ENCODE measurements at regions not wholly inside any gene's neighbourhood (a gene's known extent, or its start where the extent isn't known, plus 50 kb on each side); places are given as distances from the start of the nearest gene placed in this dataset.
"Not testable (repeated sequence)": the region's sequence is repeated elsewhere in the genome, so short reads cannot be mapped to it uniquely, and the experiment has no call there.

- 0% methylated on average over 1 of the region's 1 CpG for WGBS (ENCODE audit: low lambda C conversion rate)
- Histone ChIP-seq H2AFZ (ENCODE audit: low read depth) (no peak overlapping the region), H3F3A (replicated peaks; ENCODE audit: insufficient read depth) (no peaks in the 10 kb centered on the region), H3K79me2 (ENCODE audit: insufficient read depth) (no peaks in the 10 kb centered on the region), H3K27ac (ENCODE audit: low read depth in 2 of 2, low read length in 1 of 2) (no peak overlapping the region), H3K36me3 (replicated peaks in 1 of 2; ENCODE audit: control insufficient read depth in 1 of 2, insufficient read depth in 2 of 2, low read length in 1 of 2) (no peaks in the 10 kb centered on the region), H4K20me1 (ENCODE audit: insufficient read depth) (no peaks in the 10 kb centered on the region), H3K4me2 (no peak overlapping the region), H3K9me3 (no peaks in the 10 kb centered on the region), H3K9ac (no peak overlapping the region), H3K27me3 (ENCODE audit: insufficient read depth) (no peaks in the 10 kb centered on the region), H3K4me3 (ENCODE audit: low read depth in 2 of 2, low read length in 1 of 2) (no peak overlapping the region), H3K4me1 (ENCODE audit: control insufficient read depth in 1 of 2, insufficient read depth in 2 of 2, low read depth in 1 of 2, low read length in 1 of 2) (no peaks in the 10 kb centered on the region), H3K9me2 (no peaks in the 10 kb centered on the region)
- TF ChIP-seq, protein P1, sequence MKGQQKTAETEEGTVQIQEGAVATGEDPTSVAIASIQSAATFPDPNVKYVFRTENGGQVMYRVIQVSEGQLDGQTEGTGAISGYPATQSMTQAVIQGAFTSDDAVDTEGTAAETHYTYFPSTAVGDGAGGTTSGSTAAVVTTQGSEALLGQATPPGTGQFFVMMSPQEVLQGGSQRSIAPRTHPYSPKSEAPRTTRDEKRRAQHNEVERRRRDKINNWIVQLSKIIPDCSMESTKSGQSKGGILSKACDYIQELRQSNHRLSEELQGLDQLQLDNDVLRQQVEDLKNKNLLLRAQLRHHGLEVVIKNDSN (IDR thresholded peaks at IDR 0.05; ENCODE audit: borderline replicate concordance, low read depth), result no peak
- no peak for TF ChIP-seq NRF1 (IDR thresholded peaks at IDR 0.05; ENCODE audit: low read depth, low read length)
- no peak for TF ChIP-seq TCF12 (IDR thresholded peaks at IDR 0.05)
- no peak for TF ChIP-seq NFIC (IDR thresholded peaks at IDR 0.05; ENCODE audit: borderline replicate concordance)
- no peak for TF ChIP-seq GATA2 (CRISPR knock-in tag; IDR thresholded peaks at IDR 0.05)
- no peak for DNase-seq
- ChIA-PET CTCF (no interaction called here), POLR2A (no interaction called here)
These were observed 155.3 kb downstream of the RAD51AP2 start for GRCh38 chr2:17362956-17363355.

- Histone ChIP-seq H3K27me3 (ENCODE audit: insufficient read depth) (no peaks in the 10 kb centered on the region), H3K36me3 (replicated peaks in 1 of 2; ENCODE audit: control insufficient read depth in 1 of 2, insufficient read depth in 2 of 2, low read length in 1 of 2) (no peaks in the 10 kb centered on the region), H3K4me2 (no peak overlapping the region), H3K4me3 (ENCODE audit: low read depth in 2 of 2, low read length in 1 of 2) (no peak overlapping the region), H3K79me2 (ENCODE audit: insufficient read depth) (no peaks in the 10 kb centered on the region), H3K27ac (ENCODE audit: low read depth in 2 of 2, low read length in 1 of 2) (no peak overlapping the region), H3K9ac (no peak overlapping the region), H3K4me1 (ENCODE audit: control insufficient read depth in 1 of 2, insufficient read depth in 2 of 2, low read depth in 1 of 2, low read length in 1 of 2) (peaks cover 0 to 7% of the 10 kb centered on the region in 2 experiments; a peak in 2 of 4 replicates), H3K9me3 (no peaks in the 10 kb centered on the region), H4K20me1 (ENCODE audit: insufficient read depth) (no peaks in the 10 kb centered on the region), H3K9me2 (no peaks in the 10 kb centered on the region), H3F3A (replicated peaks; ENCODE audit: insufficient read depth) (no peaks in the 10 kb centered on the region), H2AFZ (ENCODE audit: low read depth) (0 out of 2 replicates have a peak overlapping the region, but pooled peaks have one; percentile 45)
- 36% methylated on average over 6 of the region's 6 CpGs for WGBS (ENCODE audit: low lambda C conversion rate)
- ChIA-PET CTCF (interaction anchor here (1.0 to 1.1 kb wide), 2 partner anchors 290 to 583 kb away, joined by 3 read pairs; no protein-coding TSS in a partner anchor), POLR2A (no interaction called here)
- no peak for DNase-seq
- TF ChIP-seq GATA2 (CRISPR knock-in tag; IDR thresholded peaks at IDR 0.05) (no peak), EP300 (IDR thresholded peaks at IDR 0.05; ENCODE audit: borderline replicate concordance in 1 of 2, low read depth in 1 of 2, low read length in 1 of 2) (no peak), CHD2 (IDR thresholded peaks at IDR 0.05; ENCODE audit: low read length, partially characterized antibody) (no peak)
- TF ChIP-seq, protein P2, sequence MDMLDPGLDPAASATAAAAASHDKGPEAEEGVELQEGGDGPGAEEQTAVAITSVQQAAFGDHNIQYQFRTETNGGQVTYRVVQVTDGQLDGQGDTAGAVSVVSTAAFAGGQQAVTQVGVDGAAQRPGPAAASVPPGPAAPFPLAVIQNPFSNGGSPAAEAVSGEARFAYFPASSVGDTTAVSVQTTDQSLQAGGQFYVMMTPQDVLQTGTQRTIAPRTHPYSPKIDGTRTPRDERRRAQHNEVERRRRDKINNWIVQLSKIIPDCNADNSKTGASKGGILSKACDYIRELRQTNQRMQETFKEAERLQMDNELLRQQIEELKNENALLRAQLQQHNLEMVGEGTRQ (IDR thresholded peaks at IDR 0.05; ENCODE audit: borderline replicate concordance, low read depth, low read length), result no peak
These were observed 162.5 kb downstream of the RAD51AP2 start for GRCh38 chr2:17355608-17356329.

DNA sequence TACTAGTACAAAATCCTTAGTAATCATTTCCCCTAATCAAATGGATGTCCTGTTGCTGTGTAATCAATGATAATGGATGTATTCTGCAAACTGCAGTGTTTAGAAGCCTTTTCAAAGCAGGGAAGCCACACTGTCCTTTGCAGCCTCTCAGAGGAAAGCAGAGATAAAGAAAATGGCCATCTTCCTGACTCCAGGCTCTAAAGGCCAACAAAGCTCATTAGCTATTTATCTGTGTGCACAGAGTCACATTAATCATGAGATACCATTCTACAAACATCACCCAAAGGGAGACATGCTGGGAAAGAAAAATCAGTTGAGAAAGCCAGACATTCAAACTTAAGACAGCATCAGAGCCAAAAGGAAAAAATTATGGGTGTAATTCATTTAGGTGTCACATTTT lies 165.0 kb downstream of the RAD51AP2 start:
- no peaks in the 10 kb centered on the region for H3K9me2 ChIP-seq
- CTCF ChIA-PET, result interaction anchor here (0.7 kb wide), 1 partner anchor 246 kb away, joined by 3 read pairs; no protein-coding TSS in a partner anchor

GRCh38 chr2:17342692-17343091 lies 175.5 kb downstream of the RAD51AP2 start:
- H3K4me2 ChIP-seq; H3K9ac ChIP-seq; H3K27ac ChIP-seq (ENCODE audit: low read depth in 2 of 2, low read length in 1 of 2); CTCF ChIA-PET; H3F3A ChIP-seq (replicated peaks; ENCODE audit: insufficient read depth); H3K9me3 ChIP-seq; H3K36me3 ChIP-seq (replicated peaks in 1 of 2; ENCODE audit: control insufficient read depth in 1 of 2, insufficient read depth in 2 of 2, low read length in 1 of 2); H3K79me2 ChIP-seq (ENCODE audit: insufficient read depth); POLR2A ChIA-PET; H2AFZ ChIP-seq (ENCODE audit: low read depth); H3K9me2 ChIP-seq; H3K4me1 ChIP-seq (ENCODE audit: control insufficient read depth in 1 of 2, insufficient read depth in 2 of 2, low read depth in 1 of 2, low read length in 1 of 2); H3K4me3 ChIP-seq (ENCODE audit: low read depth in 2 of 2, low read length in 1 of 2); H4K20me1 ChIP-seq (ENCODE audit: insufficient read depth); DNase-seq; H3K27me3 ChIP-seq (ENCODE audit: insufficient read depth): not testable (repeated sequence)
- WGBS (ENCODE audit: low lambda C conversion rate), result 37% methylated on average over 4 of the region's 4 CpGs

More for the DNA sequence above, 165.0 kb downstream of the RAD51AP2 start:
- no peaks in the 10 kb centered on the region for H3K36me3 ChIP-seq (replicated peaks in 1 of 2; ENCODE audit: control insufficient read depth in 1 of 2, insufficient read depth in 2 of 2, low read length in 1 of 2)
- no peaks in the 10 kb centered on the region for H3K79me2 ChIP-seq (ENCODE audit: insufficient read depth)
- H4K20me1 ChIP-seq (ENCODE audit: insufficient read depth), result no peaks in the 10 kb centered on the region
- POLR2A ChIA-PET, result no interaction called here
- no peak overlapping the region for H3K9ac ChIP-seq
- DNase-seq, result peak; percentile 44
- no peak overlapping the region for H3K4me3 ChIP-seq (ENCODE audit: low read depth in 2 of 2, low read length in 1 of 2)
- no peak overlapping the region for H2AFZ ChIP-seq (ENCODE audit: low read depth)
- H3K27me3 ChIP-seq (ENCODE audit: insufficient read depth), result no peaks in the 10 kb centered on the region
- H3F3A ChIP-seq (replicated peaks; ENCODE audit: insufficient read depth), result no peaks in the 10 kb centered on the region
- H3K4me2 ChIP-seq, result no peak overlapping the region
- TF ChIP-seq TEAD4 (IDR thresholded peaks at IDR 0.05; ENCODE audit: borderline replicate concordance, insufficient read depth) (0 out of 2 replicates have a peak, but pooled peaks have one; percentile 33), RXRA (IDR thresholded peaks at IDR 0.05; ENCODE audit: borderline replicate concordance, low read depth) (no peak), GATA2 (CRISPR knock-in tag; IDR thresholded peaks at IDR 0.05) (peak; percentile 90), FOXJ3 (CRISPR knock-in tag; IDR thresholded peaks at IDR 0.05) (peak; percentile 83), EP300 (IDR thresholded peaks at IDR 0.05; ENCODE audit: borderline replicate concordance in 1 of 2, low read depth in 1 of 2, low read length in 1 of 2) (peak in 1 of 2 experiments; percentile 85; a peak in 2 of 4 replicates), YY1 (IDR thresholded peaks at IDR 0.05; ENCODE audit: low read depth) (no peak), GABPA (IDR thresholded peaks at IDR 0.05; ENCODE audit: low read depth) (no peak), TAF1 (IDR thresholded peaks at IDR 0.05; ENCODE audit: borderline replicate concordance, low read depth, low read length) (no peak), RAD21 (IDR thresholded peaks at IDR 0.05; ENCODE audit: low read length) (peak; percentile 21; the same call in 1 of the 2 replicates)
- TF ChIP-seq, protein P2 (IDR thresholded peaks at IDR 0.05; ENCODE audit: borderline replicate concordance, low read depth, low read length), result no peak
- H3K27ac ChIP-seq (ENCODE audit: low read depth in 2 of 2, low read length in 1 of 2), result peak overlapping the region in 1 of 2 experiments; percentile 81; a peak in 2 of 4 replicates
- peaks cover 0 to 7% of the 10 kb centered on the region in 2 experiments; a peak in 2 of 4 replicates for H3K4me1 ChIP-seq (ENCODE audit: control insufficient read depth in 1 of 2, insufficient read depth in 2 of 2, low read depth in 1 of 2, low read length in 1 of 2)
- H3K9me3 ChIP-seq, result no peaks in the 10 kb centered on the region
